ENCODE measurements at regions not wholly inside any gene's neighbourhood (a gene's known extent, or its start where the extent isn't known, plus 50 kb on each side); places are given as distances from the start of the nearest gene placed in this dataset.
"Not testable (repeated sequence)": the region's sequence is repeated elsewhere in the genome, so short reads cannot be mapped to it uniquely, and the experiment has no call there.

DNA sequence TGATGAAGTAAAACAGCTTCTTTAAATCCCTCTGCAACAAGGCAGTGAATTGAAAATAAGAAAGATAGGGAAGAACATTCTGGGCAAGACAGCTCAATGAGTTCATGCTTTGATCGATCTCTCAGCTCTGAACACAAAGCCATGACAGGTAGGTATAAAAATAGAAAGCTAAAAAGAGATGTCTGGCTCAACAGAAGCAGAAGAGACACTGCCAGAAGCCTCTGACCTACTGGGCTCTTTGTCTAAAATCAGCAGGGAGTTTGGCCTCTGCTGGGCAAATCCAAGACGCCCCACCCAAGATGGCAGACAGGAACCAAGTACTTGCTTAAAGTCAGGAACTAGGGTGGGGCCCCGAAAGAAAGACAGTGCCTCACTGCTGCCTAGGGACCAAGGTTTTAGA, 2684.1 kb upstream of the TPTE start:
- DNase-seq: not testable (repeated sequence)

DNA sequence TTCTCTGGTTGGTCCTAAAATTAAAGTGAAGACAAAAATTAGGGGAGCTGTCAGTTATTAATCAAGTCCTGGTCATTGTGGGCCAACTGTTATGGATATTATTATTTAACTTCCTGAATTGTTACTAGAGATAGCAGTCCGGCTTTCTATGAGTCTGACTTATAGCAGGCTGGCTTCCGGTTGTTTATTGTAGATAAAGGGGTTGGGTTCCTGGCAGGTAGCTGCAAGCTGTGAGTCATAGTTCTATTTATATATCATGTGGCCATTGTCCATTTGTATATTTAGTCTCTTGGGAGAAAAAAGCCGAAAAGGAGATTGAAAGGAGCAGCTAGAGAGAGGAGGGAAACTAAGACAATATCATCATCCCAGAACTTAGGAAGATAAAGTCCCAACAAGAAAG, 2668.0 kb upstream of the TPTE start:
- DNase-seq: not testable (repeated sequence)

DNA sequence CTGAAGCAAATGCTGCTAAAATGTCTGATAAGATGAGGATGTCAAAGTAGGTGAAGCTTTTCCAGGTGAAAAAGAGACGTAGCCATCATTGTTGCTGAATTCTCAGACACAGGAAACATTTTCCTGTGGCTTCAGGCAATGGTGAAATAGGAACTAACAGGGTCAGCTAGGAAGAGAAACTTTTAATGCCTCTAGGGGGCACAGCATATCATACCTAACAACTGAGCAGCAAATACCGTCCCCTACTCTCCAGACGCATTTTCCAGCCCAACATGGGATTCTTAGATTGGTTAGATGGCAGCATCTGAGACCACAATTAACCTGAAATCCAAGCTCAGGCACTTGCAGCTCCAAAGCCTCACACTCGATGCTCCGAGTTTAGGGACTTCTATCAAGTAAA, 2667.5 kb upstream of the TPTE start:
- not testable (repeated sequence) for DNase-seq
